H4 (cell line): ENCODE measurements at regions not wholly inside any gene's neighbourhood (a gene's known extent, or its start where the extent isn't known, plus 50 kb on each side); places are given as distances from the start of the nearest gene placed in this dataset.

Experiments used
- DNase-seq: peaks from one replicate; pipeline ENCODE4 v3.0.0-alpha.2; 2015; ENCODE audit warnings: low spot score

- DNase-seq = peak; percentile 43
Observed at GRCh38 chr6:134117409-134117808, 65.0 kb upstream of the SLC2A12 start.

DNA sequence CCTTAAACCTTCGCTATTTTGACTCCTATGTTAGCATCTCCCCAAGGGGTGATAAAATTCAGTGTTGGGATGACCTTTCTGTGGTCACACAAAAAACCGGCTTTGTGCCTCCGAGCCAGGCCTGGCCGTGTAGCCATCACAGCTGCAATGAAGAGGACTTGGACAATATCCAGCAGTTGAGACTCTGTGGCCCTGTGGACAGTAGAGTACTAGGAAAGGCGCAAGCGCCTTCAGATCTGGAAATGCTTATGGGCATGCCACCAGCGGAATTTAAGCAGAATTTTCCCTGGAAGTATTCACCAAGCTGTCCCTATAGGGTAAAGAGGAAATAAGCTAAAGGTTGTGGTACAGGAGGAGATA, 63.3 kb upstream of the SLC2A12 start:
- no peak for DNase-seq

DNA sequence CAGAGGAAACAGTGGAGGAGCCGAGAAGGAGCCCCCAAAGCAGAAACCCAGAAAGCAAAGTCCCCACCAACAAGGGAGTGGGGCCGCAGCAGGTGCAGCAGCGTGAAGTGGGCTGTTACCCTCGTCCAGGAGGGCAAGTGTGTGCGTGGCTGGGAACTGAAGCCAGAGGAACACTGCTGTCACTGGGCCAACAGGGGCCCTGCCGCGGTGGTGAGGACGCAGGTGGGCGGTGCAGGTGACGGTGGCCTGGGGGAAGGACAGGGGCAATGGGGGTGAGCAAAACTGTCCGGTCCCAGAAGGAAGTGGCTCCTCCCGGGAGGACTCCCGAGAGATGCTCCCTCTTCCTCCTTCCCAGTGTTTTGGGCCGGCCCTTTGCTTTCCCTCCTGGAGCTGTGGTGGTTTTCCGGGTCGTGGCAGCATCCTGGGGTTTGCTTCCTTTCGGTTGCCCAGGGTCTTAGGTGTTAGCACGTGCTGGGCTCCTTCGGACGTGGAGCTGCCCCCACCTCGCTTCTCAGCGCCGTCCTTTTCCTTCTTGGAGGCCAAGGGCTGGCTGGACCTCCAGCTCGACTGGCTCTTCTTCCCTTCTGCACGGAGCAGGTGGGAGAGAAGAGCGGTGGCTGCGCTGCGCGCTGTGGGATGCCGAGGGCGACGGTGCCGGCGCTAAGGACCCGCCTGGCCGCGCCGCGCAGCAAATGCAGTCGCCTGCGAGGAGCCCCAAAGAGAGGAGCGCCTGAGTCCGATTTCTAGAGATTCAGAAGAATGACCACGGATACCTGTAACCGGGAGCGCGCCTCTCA, 62.7 kb upstream of the SLC2A12 start:
- DNase-seq = no peak

DNA sequence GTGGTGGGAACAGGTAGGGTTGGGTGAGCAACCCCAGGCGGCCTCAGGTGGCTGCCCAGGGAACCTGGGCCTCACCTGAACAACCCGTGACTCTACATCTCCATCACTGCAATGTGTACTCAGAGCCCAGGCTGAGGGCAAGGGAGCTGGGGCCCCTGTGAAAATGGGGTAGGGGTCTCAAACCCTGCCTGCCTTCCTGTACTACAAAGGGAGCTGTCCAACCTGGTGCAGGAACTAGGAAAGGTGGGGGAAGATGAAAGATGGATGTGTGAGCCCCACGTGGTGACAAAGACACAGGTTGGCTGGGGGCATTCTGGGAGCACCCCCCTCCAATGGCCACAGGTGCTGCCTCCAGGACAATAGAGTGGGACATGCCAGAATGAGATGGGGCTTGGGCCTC, 62.1 kb upstream of the SLC2A12 start:
- no peak for DNase-seq

GRCh38 chr6:134111726-134112125, 59.3 kb upstream of the SLC2A12 start:
- DNase-seq = no peak

GRCh38 chr6:134111062-134111677, 58.7 kb upstream of the SLC2A12 start:
- DNase-seq = peak; percentile 70

DNA sequence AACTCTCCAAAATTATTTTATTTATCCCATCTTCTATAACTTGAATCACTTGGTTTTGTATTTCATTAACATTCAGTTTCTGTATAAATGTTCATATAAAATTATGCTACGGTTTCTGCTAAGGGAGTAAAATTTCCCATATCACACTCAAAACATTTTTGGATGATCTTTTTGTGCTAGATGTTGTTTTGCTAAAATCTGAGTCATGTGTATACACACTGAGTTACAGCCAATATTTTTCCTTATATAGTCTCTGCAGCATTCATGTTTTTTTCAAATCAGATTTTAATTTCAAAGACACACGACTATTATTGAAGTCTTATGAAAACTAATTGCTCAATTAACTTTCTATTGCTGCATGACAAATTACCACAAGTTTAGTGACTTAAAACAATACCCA, 54.3 kb upstream of the SLC2A12 start:
- DNase-seq = no peak

GRCh38 chr6:134105940-134106339, 53.5 kb upstream of the SLC2A12 start:
- DNase-seq = no peak

DNA sequence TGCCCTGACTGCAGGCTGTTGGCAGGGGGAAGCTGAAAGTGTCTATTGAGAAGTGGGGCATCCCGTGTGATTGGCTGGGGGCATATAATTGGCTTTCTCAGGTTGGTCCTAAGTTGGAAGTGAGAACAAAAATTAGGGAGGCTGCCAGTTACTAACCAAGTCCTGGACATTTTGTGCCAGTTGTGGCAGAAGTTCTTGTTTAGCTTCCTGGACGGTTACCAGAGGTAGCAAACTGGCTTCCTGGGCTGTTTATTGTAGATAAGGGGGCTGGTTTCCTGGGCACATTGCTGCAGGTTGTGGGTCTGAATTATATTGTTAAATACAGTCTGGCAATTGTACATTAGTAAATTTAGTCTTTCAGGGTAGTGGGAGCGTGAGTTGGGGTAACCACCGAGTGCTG, 50.6 kb upstream of the SLC2A12 start:
- DNase-seq = no peak
